Endothelial cell of umbilical vein (primary cell): ENCODE measurements at regions not wholly inside any gene's neighbourhood (a gene's known extent, or its start where the extent isn't known, plus 50 kb on each side); places are given as distances from the start of the nearest gene placed in this dataset.

Source experiments
- POLR2A ChIP-seq: IDR thresholded peaks from 2 replicates; pipeline ENCODE4 v1.6.1; 2012; ENCODE audit warnings: low read depth, mild to moderate bottlenecking, control low read depth, low read length
- POLR2AphosphoS5 ChIP-seq: IDR thresholded peaks from 2 replicates; pipeline ENCODE4 v1.6.1; 2012; ENCODE audit warnings: low read depth, mild to moderate bottlenecking, control low read depth, low read length, moderate library complexity; ENCODE audit not compliant: insufficient read depth
- TF ChIP-seq, protein P1 (sequence below): IDR thresholded peaks from 2 replicates; pipeline ENCODE4 v1.6.1; 2011; ENCODE audit not compliant: insufficient read depth, insufficient read length
- TF ChIP-seq, protein P2 (sequence below), 2 donors: IDR thresholded peaks; 1 replicate in 1 of 2; 2 replicates in 1 of 2; pipeline ENCODE4 v1.5.1; 2011; ENCODE audit warnings: low read length in 2 of 2, mild to moderate bottlenecking in 2 of 2, moderate library complexity in 2 of 2, control low read depth in 1 of 2, inconsistent platforms in 1 of 2, low read depth in 1 of 2; ENCODE audit not compliant: insufficient read depth in 1 of 2; ENCODE audit errors: extremely low read depth in 1 of 2

DNA sequence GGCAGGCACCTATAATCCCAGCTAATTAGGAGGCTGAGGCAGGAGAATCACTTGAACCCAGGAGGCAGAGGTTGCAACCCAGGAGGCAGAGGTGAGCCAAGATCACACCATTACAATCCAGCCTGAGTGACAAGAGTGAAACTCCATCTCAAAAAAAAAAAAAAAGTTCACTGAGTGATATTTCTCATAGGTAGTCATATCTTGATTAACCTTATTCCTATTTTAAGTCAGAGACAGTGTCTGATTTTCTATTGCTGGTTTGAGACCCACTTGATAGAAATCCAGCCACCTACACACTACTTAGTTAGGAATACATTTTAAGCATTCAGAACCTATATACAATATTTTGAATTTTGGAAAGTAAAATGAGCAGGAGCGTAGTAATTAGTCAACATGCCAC is 357.4 kb upstream of the ADGRL2 start:
- TF ChIP-seq, protein P1, sequence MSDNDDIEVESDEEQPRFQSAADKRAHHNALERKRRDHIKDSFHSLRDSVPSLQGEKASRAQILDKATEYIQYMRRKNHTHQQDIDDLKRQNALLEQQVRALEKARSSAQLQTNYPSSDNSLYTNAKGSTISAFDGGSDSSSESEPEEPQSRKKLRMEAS: no peak
- TF ChIP-seq POLR2AphosphoS5: no peak
- TF ChIP-seq, protein P2, sequence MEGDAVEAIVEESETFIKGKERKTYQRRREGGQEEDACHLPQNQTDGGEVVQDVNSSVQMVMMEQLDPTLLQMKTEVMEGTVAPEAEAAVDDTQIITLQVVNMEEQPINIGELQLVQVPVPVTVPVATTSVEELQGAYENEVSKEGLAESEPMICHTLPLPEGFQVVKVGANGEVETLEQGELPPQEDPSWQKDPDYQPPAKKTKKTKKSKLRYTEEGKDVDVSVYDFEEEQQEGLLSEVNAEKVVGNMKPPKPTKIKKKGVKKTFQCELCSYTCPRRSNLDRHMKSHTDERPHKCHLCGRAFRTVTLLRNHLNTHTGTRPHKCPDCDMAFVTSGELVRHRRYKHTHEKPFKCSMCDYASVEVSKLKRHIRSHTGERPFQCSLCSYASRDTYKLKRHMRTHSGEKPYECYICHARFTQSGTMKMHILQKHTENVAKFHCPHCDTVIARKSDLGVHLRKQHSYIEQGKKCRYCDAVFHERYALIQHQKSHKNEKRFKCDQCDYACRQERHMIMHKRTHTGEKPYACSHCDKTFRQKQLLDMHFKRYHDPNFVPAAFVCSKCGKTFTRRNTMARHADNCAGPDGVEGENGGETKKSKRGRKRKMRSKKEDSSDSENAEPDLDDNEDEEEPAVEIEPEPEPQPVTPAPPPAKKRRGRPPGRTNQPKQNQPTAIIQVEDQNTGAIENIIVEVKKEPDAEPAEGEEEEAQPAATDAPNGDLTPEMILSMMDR (IDR thresholded peaks at IDR 0.05; ENCODE audit: extremely low read depth in 1 of 2, insufficient read depth in 1 of 2, low read depth in 1 of 2, low read length in 2 of 2): no peak
- no peak for TF ChIP-seq POLR2A
